Liver (tissue), 8 donors: ENCODE measurements at regions not wholly inside any gene's neighbourhood (a gene's known extent, or its start where the extent isn't known, plus 50 kb on each side); places are given as distances from the start of the nearest gene placed in this dataset.

Source experiments
- DNase-seq: peaks from one replicate; pipeline ENCODE4 v3.0.0-alpha.2; 2017; ENCODE audit warnings: low spot score
- H3K27ac ChIP-seq, 2 donors: one replicate each; pipeline ENCODE4 v1.7.0; 2013; ENCODE audit warnings: inconsistent platforms in 2 of 2, low read length in 2 of 2, control low read depth in 1 of 2, low read depth in 1 of 2, mild to moderate bottlenecking in 1 of 2
- H3K27me3 ChIP-seq, 4 donors: one replicate each; pipeline versions ENCODE4 v1.6.1 to v1.7.0; 2013; ENCODE audit warnings: low read length in 3 of 4, inconsistent platforms in 1 of 4, mild to moderate bottlenecking in 1 of 4, moderate library complexity in 1 of 4; ENCODE audit not compliant: control insufficient read depth in 4 of 4, insufficient read depth in 4 of 4
- H3K36me3 ChIP-seq, 4 donors: one replicate each; pipeline versions ENCODE4 v1.6.1 to v1.7.0; 2013; ENCODE audit warnings: low read length in 3 of 4, mild to moderate bottlenecking in 3 of 4, low read depth in 1 of 4, moderate library complexity in 1 of 4; ENCODE audit not compliant: control insufficient read depth in 4 of 4, insufficient read depth in 3 of 4
- H3K4me1 ChIP-seq, 4 donors: one replicate each; pipeline versions ENCODE4 v1.6.1 to v1.7.0; 2013; ENCODE audit warnings: low read length in 3 of 4, mild to moderate bottlenecking in 3 of 4, moderate library complexity in 1 of 4; ENCODE audit not compliant: control insufficient read depth in 4 of 4, insufficient read depth in 4 of 4
- H3K4me3 ChIP-seq, 3 donors: one replicate each; pipeline versions ENCODE4 v1.6.1 to v1.7.0; 2013; ENCODE audit warnings: low read length in 3 of 3, control low read depth in 1 of 3, low read depth in 1 of 3, mild to moderate bottlenecking in 1 of 3
- H3K9ac ChIP-seq, 2 donors: one replicate each; pipeline ENCODE4 v1.7.0; 2013; ENCODE audit warnings: low read length in 2 of 2, mild to moderate bottlenecking in 2 of 2, moderate library complexity in 2 of 2, control low read depth in 1 of 2, low read depth in 1 of 2
- H3K9me3 ChIP-seq, 4 donors: one replicate each; pipeline versions ENCODE4 v1.6.1 to v1.7.0; 2013; ENCODE audit warnings: low read length in 3 of 4; ENCODE audit not compliant: control insufficient read depth in 4 of 4
- FOXA1 ChIP-seq: IDR thresholded peaks from 2 replicates; pipeline ENCODE4 v1.6.1; 2016; ENCODE audit warnings: antibody characterized with exemption
- GABPA ChIP-seq, 2 donors: IDR thresholded peaks in 1 of 2; conservative IDR thresholded peaks in 1 of 2; 2 replicates each; pipeline ENCODE4 v1.6.1; 2016; ENCODE audit warnings: antibody characterized with exemption in 2 of 2, mild to moderate bottlenecking in 1 of 2, moderate library complexity in 1 of 2
- HNF4A ChIP-seq, 2 donors: conservative IDR thresholded peaks; 2 replicates each; pipeline ENCODE4 v1.6.1; 2016; ENCODE audit warnings: antibody characterized with exemption in 2 of 2, mild to moderate bottlenecking in 2 of 2
- HNF4G ChIP-seq: IDR thresholded peaks from 2 replicates; pipeline ENCODE4 v1.6.1; 2016; ENCODE audit warnings: antibody characterized with exemption
- JUND ChIP-seq, 2 donors: IDR thresholded peaks; 2 replicates each; pipeline ENCODE4 v1.6.1; 2016; ENCODE audit warnings: antibody characterized with exemption in 2 of 2
- NR2F2 ChIP-seq: IDR thresholded peaks from 2 replicates; pipeline ENCODE4 v1.6.1; 2016; ENCODE audit warnings: antibody characterized with exemption
- RAD21 ChIP-seq, 2 donors: IDR thresholded peaks; 2 replicates each; pipeline ENCODE4 v1.6.1; 2016; ENCODE audit warnings: antibody characterized with exemption in 2 of 2, mild to moderate bottlenecking in 2 of 2
- RXRA ChIP-seq, 2 donors: IDR thresholded peaks; 2 replicates each; pipeline ENCODE4 v1.6.1; 2017 to 2018; ENCODE audit warnings: antibody characterized with exemption in 2 of 2, mild to moderate bottlenecking in 1 of 2
- SP1 ChIP-seq: IDR thresholded peaks from 2 replicates; pipeline ENCODE4 v1.6.1; 2018; ENCODE audit warnings: antibody characterized with exemption, mild to moderate bottlenecking
- TAF1 ChIP-seq: conservative IDR thresholded peaks from 2 replicates; pipeline ENCODE4 v1.6.1; 2016; ENCODE audit warnings: antibody characterized with exemption, mild to moderate bottlenecking
- YY1 ChIP-seq: IDR thresholded peaks from 2 replicates; pipeline ENCODE4 v1.6.1; 2016; ENCODE audit warnings: antibody characterized with exemption, mild to moderate bottlenecking
- WGBS: extraction: QIAGEN DNeasy Blood & Tissue Kit; methylation state at CpG from one replicate; pipeline ENCODE4 v1.1.7; 2013; 5-methylcytosine and 5-hydroxymethylcytosine counted together
- TF ChIP-seq, protein P1 (sequence below): fragments of 150-350 bp; IDR thresholded peaks from 2 replicates; pipeline ENCODE4 v1.5.1; 2017; ENCODE audit warnings: improper control_type of control experiment, low read depth, low read length; ENCODE audit not compliant: missing input control
- TF ChIP-seq, protein P2 (sequence below): IDR thresholded peaks from 2 replicates; pipeline ENCODE4 v1.6.1; 2016; ENCODE audit warnings: antibody characterized with exemption, mild to moderate bottlenecking
- TF ChIP-seq, protein P3 (sequence below): IDR thresholded peaks from 2 replicates; pipeline ENCODE4 v1.6.1; 2016; ENCODE audit warnings: antibody characterized with exemption
- TF ChIP-seq, protein P4 (sequence below): IDR thresholded peaks from 2 replicates; pipeline ENCODE4 v1.6.1; 2016; ENCODE audit warnings: antibody characterized with exemption
- TF ChIP-seq, protein P5 (sequence below): IDR thresholded peaks from 2 replicates; pipeline ENCODE4 v1.6.1; 2016; ENCODE audit warnings: antibody characterized with exemption
- donor health status: healthy.
- donor health status: healthy.
- donor health status: healthy.
- donor health status: healthy.
- donor health status: healthy.

DNA sequence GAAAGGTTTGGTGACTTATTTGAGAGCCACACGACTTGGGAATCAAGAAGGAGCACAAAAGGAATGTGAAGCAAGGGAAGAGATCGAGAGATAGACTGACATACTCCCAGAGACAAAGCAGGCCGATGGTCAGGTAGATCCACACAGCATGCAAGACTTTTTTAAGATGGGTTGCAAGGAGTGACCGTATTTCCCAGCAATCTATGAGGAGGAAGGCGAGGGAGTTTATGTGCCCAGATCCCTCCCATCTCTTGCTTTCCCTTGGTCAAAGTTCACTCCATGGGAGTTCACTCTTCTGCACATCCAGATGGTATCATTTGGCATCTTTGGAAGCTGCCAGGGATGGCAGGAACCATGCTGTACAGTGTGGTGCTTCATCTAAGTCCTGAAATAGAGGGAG, 148.9 kb downstream of the RMI1 start (continued):
- TF ChIP-seq, protein P1, sequence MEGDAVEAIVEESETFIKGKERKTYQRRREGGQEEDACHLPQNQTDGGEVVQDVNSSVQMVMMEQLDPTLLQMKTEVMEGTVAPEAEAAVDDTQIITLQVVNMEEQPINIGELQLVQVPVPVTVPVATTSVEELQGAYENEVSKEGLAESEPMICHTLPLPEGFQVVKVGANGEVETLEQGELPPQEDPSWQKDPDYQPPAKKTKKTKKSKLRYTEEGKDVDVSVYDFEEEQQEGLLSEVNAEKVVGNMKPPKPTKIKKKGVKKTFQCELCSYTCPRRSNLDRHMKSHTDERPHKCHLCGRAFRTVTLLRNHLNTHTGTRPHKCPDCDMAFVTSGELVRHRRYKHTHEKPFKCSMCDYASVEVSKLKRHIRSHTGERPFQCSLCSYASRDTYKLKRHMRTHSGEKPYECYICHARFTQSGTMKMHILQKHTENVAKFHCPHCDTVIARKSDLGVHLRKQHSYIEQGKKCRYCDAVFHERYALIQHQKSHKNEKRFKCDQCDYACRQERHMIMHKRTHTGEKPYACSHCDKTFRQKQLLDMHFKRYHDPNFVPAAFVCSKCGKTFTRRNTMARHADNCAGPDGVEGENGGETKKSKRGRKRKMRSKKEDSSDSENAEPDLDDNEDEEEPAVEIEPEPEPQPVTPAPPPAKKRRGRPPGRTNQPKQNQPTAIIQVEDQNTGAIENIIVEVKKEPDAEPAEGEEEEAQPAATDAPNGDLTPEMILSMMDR: no peak

DNA sequence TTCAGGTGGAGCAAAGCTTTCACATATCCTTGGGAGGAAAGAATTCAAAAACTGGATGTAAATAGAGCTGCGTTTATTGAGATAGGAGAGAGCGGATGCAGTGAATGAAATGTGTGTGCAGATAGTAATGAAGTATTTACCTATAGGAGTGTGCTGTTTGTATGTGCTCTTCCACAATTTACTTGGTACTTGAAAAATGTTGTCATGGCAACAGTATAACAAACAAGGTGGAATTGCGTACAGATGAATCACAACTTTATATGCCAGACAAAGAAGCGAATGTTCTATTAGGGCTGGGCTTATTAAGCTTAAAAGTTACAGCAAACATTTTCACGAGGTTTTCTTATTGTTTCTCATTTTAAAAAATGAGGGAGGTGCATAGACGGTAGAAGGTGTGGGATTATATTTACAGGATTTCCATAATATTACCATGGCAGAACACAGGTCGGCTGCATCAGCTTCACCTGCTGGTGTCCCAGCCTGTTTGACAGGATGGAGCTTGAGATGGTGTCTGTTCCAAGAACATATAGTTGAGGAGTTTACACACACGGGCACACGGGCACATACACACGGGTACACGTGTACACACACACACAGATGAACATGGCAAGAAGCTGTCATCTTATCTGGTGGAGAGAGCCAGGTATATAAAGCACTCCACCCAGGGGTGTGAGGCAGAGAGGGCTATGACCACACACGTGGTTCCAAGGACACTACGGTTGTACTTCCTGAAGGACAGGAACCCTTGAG, 155.7 kb downstream of the RMI1 start:
- no peaks in the 10 kb centered on the region for H3K36me3 ChIP-seq
- DNase-seq: no peak
- H3K4me3 ChIP-seq: no peak overlapping the region
- peaks cover 3 to 10% (median 4%) of the 10 kb centered on the region in 4 donors for H3K4me1 ChIP-seq
- TF ChIP-seq RXRA (IDR thresholded peaks at IDR 0.05) (no peak), YY1 (no peak), RAD21 (IDR thresholded peaks at IDR 0.05) (no peak), GABPA (IDR thresholded peaks at IDR 0.05 in 1 of 2, conservative IDR thresholded peaks at IDR 0.05 in 1 of 2) (no peak), TAF1 (no peak), HNF4A (conservative IDR thresholded peaks at IDR 0.05) (no peak), HNF4G (no peak), NR2F2 (no peak), FOXA1 (no peak), SP1 (no peak), JUND (IDR thresholded peaks at IDR 0.05) (no peak)
- TF ChIP-seq, protein P2, sequence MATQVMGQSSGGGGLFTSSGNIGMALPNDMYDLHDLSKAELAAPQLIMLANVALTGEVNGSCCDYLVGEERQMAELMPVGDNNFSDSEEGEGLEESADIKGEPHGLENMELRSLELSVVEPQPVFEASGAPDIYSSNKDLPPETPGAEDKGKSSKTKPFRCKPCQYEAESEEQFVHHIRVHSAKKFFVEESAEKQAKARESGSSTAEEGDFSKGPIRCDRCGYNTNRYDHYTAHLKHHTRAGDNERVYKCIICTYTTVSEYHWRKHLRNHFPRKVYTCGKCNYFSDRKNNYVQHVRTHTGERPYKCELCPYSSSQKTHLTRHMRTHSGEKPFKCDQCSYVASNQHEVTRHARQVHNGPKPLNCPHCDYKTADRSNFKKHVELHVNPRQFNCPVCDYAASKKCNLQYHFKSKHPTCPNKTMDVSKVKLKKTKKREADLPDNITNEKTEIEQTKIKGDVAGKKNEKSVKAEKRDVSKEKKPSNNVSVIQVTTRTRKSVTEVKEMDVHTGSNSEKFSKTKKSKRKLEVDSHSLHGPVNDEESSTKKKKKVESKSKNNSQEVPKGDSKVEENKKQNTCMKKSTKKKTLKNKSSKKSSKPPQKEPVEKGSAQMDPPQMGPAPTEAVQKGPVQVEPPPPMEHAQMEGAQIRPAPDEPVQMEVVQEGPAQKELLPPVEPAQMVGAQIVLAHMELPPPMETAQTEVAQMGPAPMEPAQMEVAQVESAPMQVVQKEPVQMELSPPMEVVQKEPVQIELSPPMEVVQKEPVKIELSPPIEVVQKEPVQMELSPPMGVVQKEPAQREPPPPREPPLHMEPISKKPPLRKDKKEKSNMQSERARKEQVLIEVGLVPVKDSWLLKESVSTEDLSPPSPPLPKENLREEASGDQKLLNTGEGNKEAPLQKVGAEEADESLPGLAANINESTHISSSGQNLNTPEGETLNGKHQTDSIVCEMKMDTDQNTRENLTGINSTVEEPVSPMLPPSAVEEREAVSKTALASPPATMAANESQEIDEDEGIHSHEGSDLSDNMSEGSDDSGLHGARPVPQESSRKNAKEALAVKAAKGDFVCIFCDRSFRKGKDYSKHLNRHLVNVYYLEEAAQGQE: no peak
- TF ChIP-seq, protein P3, sequence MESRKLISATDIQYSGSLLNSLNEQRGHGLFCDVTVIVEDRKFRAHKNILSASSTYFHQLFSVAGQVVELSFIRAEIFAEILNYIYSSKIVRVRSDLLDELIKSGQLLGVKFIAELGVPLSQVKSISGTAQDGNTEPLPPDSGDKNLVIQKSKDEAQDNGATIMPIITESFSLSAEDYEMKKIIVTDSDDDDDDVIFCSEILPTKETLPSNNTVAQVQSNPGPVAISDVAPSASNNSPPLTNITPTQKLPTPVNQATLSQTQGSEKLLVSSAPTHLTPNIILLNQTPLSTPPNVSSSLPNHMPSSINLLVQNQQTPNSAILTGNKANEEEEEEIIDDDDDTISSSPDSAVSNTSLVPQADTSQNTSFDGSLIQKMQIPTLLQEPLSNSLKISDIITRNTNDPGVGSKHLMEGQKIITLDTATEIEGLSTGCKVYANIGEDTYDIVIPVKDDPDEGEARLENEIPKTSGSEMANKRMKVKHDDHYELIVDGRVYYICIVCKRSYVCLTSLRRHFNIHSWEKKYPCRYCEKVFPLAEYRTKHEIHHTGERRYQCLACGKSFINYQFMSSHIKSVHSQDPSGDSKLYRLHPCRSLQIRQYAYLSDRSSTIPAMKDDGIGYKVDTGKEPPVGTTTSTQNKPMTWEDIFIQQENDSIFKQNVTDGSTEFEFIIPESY: no peak
- TF ChIP-seq, protein P4, sequence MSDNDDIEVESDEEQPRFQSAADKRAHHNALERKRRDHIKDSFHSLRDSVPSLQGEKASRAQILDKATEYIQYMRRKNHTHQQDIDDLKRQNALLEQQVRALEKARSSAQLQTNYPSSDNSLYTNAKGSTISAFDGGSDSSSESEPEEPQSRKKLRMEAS: no peak
- TF ChIP-seq, protein P1: no peak
- TF ChIP-seq, protein P5, sequence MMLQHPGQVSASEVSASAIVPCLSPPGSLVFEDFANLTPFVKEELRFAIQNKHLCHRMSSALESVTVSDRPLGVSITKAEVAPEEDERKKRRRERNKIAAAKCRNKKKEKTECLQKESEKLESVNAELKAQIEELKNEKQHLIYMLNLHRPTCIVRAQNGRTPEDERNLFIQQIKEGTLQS: no peak
- H3K9ac ChIP-seq: no peak overlapping the region
- H3K27ac ChIP-seq: no peak overlapping the region
- WGBS: 66% methylated on average over 13 of the region's 13 CpGs
- no peaks in the 10 kb centered on the region for H3K9me3 ChIP-seq
- H3K27me3 ChIP-seq: peaks cover 0 to 5% (median 0%) of the 10 kb centered on the region in 4 donors
